HCT116 (cell line): ENCODE measurements at regions not wholly inside any gene's neighbourhood (a gene's known extent, or its start where the extent isn't known, plus 50 kb on each side); places are given as distances from the start of the nearest gene placed in this dataset.

ENCODE experiments used
- ATAC-seq: fragments of 200-7000 bp; cut with Tn5 transposase; 2 replicates; pipeline ENCODE4 v1.9.1; 2020; ENCODE audit warnings: mild to moderate bottlenecking, moderate library complexity
- BruUV-seq: library from RNA; stranded (reverse); fragments of 400-500 nt; replicated peaks from 2 replicates; lab custom pipeline; 2021; lab: Mats Ljungman, UMichigan
- CTCF ChIA-PET: fragments of 300-600 bp; sonication (Branson Sonifier 250); formaldehyde crosslinking; loops from one replicate; lab custom pipeline; 2021; ENCODE audit warnings: antibody characterized with exemption; lab: Charles Lee
- POLR2A ChIA-PET: fragments of 300-600, 350-600 bp; sonication (Branson Sonifier 250); formaldehyde crosslinking; loops from one replicate; lab custom pipeline; 2021; ENCODE audit warnings: antibody characterized with exemption; lab: Charles Lee
- RAD21 ChIA-PET, 2 experiments: fragments of 300-600 bp; sonication (Branson Sonifier 250); formaldehyde crosslinking; loops; one replicate each; lab custom pipeline; 2023; ENCODE audit warnings: low total read pairs in 2 of 2; ENCODE audit not compliant: uncharacterized antibody in 2 of 2, unreplicated experiment in 2 of 2, low non-redundant PET in 1 of 2; lab: Charles Lee
- DNase-seq: peaks from one replicate; pipeline ENCODE4 v3.0.0-alpha.2; 2010; ENCODE audit warnings: low read depth, low spot score
- H2AFZ ChIP-seq: fragments of 200-600 bp; shearing (Covaris generic), sonication (generic); 2 replicates; pipeline ENCODE4 v1.6.1; 2017; ENCODE audit warnings: low read depth, mixed run types, mixed read lengths, antibody characterized with exemption, low read length; ENCODE audit not compliant: poor library complexity, severe bottlenecking
- H3K27ac ChIP-seq: 2 replicates; pipeline ENCODE4 v1.5.1; 2012; ENCODE audit warnings: low read depth, low read length
- H3K27me3 ChIP-seq: fragments of 200-600 bp; sonication (generic); 2 replicates; pipeline ENCODE4 v1.6.1; 2016; ENCODE audit warnings: mixed run types, low read length, mixed read lengths; ENCODE audit not compliant: insufficient read depth
- H3K36me3 ChIP-seq, 2 experiments: fragments of 200-500 bp in 1 of 2; fragments of 200-600 bp in 1 of 2; sonication (Bioruptor generic) in 1 of 2; sonication (generic) in 1 of 2; 2 replicates each; pipeline versions ENCODE4 v1.5.1 to v1.6.1; 2014 to 2016; ENCODE audit warnings: low read length in 2 of 2, inconsistent platforms in 1 of 2, mixed read lengths in 1 of 2, mixed run types in 1 of 2; ENCODE audit not compliant: insufficient read depth in 2 of 2, control insufficient read depth in 1 of 2
- H3K4me1 ChIP-seq, 2 experiments: fragments of 200-600 bp in 1 of 2; sonication (generic) in 1 of 2; 2 replicates each; pipeline versions ENCODE4 v1.5.1 to v1.6.1; 2012 to 2017; ENCODE audit warnings: low read length in 2 of 2, inconsistent platforms in 1 of 2, mild to moderate bottlenecking in 1 of 2, mixed read lengths in 1 of 2, mixed run types in 1 of 2, moderate library complexity in 1 of 2; ENCODE audit not compliant: insufficient read depth in 2 of 2, control insufficient read depth in 1 of 2
- H3K4me2 ChIP-seq: fragments of 200-600 bp; sonication (generic); 2 replicates; pipeline ENCODE4 v1.6.1; 2017; ENCODE audit warnings: mixed run types, low read length, mixed read lengths
- H3K4me3 ChIP-seq, 2 experiments: fragments of 200-600 bp in 1 of 2; sonication (generic) in 1 of 2; replicated peaks in 1 of 2; 2 replicates each; pipeline ENCODE4 v1.5.1; 2011 to 2016; ENCODE audit warnings: low read length in 2 of 2, control low read depth in 1 of 2, low read depth in 1 of 2, mild to moderate bottlenecking in 1 of 2, mixed read lengths in 1 of 2, mixed run types in 1 of 2
- H3K79me2 ChIP-seq: fragments of 200-600 bp; sonication (generic); 2 replicates; pipeline ENCODE4 v1.6.1; 2017; ENCODE audit warnings: mild to moderate bottlenecking, mixed run types, low read length, moderate library complexity, mixed read lengths; ENCODE audit not compliant: insufficient read depth
- H3K9ac ChIP-seq: fragments of 200-600 bp; sonication (generic); 2 replicates; pipeline ENCODE4 v1.6.1; 2016; ENCODE audit warnings: low read length, mixed read lengths
- H3K9me2 ChIP-seq: fragments of 200-600 bp; sonication (generic), shearing (Covaris generic); 2 replicates; pipeline ENCODE4 v1.6.1; 2017; ENCODE audit warnings: mixed run types, mild to moderate bottlenecking, moderate library complexity; ENCODE audit not compliant: insufficient read depth
- H3K9me3 ChIP-seq, 2 experiments: fragments of 200-500 bp in 1 of 2; fragments of 200-600 bp in 1 of 2; sonication (Bioruptor generic) in 1 of 2; sonication (generic) in 1 of 2; 2 replicates each; pipeline ENCODE4 v1.6.1; 2014 to 2017; ENCODE audit warnings: low read length in 2 of 2, mixed read lengths in 2 of 2, inconsistent platforms in 1 of 2, low read depth in 1 of 2, mild to moderate bottlenecking in 1 of 2, mixed run types in 1 of 2, moderate library complexity in 1 of 2; ENCODE audit not compliant: control insufficient read depth in 1 of 2, insufficient read depth in 1 of 2
- H4K20me1 ChIP-seq: fragments of 200-600 bp; sonication (generic), shearing (Covaris generic); 2 replicates; pipeline ENCODE4 v1.6.1; 2017; ENCODE audit warnings: mixed run types, mild to moderate bottlenecking, moderate library complexity; ENCODE audit not compliant: insufficient read depth
- ATF3 ChIP-seq: IDR thresholded peaks from 2 replicates; pipeline ENCODE4 v1.6.1; 2012
- CTCF ChIP-seq, 3 experiments: fragments of 200-600 bp in 1 of 3; sonication (generic) in 1 of 3; IDR thresholded peaks in 2 of 3; conservative IDR thresholded peaks in 1 of 3; 2 replicates each; pipeline ENCODE4 v1.5.1; 2012 to 2017; ENCODE audit warnings: low read depth in 2 of 3, low read length in 2 of 3, antibody characterized with exemption in 1 of 3, borderline replicate concordance in 1 of 3, control low read depth in 1 of 3, mild to moderate bottlenecking in 1 of 3, mixed read lengths in 1 of 3, mixed run types in 1 of 3, moderate library complexity in 1 of 3; ENCODE audit not compliant: insufficient read depth in 1 of 3
- EGR1 ChIP-seq: IDR thresholded peaks from 2 replicates; pipeline ENCODE4 v1.6.1; 2012; ENCODE audit warnings: low read depth
- EZH2phosphoT487 ChIP-seq: fragments of 200-600 bp; IDR thresholded peaks from 2 replicates; pipeline ENCODE4 v1.6.1; 2018; ENCODE audit warnings: antibody characterized with exemption, borderline replicate concordance
- MAX ChIP-seq: IDR thresholded peaks from 2 replicates; pipeline ENCODE4 v1.6.1; 2012
- POLR2A ChIP-seq: IDR thresholded peaks from 2 replicates; pipeline ENCODE4 v1.7.0; 2011; ENCODE audit warnings: borderline replicate concordance; ENCODE audit not compliant: insufficient read depth, insufficient read length; ENCODE audit errors: extremely low read depth
- POLR2AphosphoS5 ChIP-seq: IDR thresholded peaks from 2 replicates; pipeline ENCODE4 v1.6.1; 2011; ENCODE audit warnings: mild to moderate bottlenecking, low read depth, low read length, moderate library complexity
- YY1 ChIP-seq: IDR thresholded peaks from 2 replicates; pipeline ENCODE4 v1.6.1; 2011; ENCODE audit warnings: low read length, low read depth, moderate library complexity, mild to moderate bottlenecking; ENCODE audit not compliant: insufficient replicate concordance; ENCODE audit errors: extremely low read depth
- ZNF274 ChIP-seq: fragments of 200-500 bp; sonication (Bioruptor generic); IDR thresholded peaks from 2 replicates; pipeline ENCODE4 v1.6.1; 2014; ENCODE audit warnings: mild to moderate bottlenecking, low read depth, low read length, inconsistent platforms
- intact Hi-C: fragments of 100-400 bp; cut with micrococcal nuclease; formaldehyde crosslinking; loops from 2 replicates; pipeline ENCODE4 v1.10.0; 2022

- no peak overlapping the region for H3K9ac ChIP-seq
- H3K4me2 ChIP-seq, result no peak overlapping the region
- H3K9me3 ChIP-seq, result no peaks in the 10 kb centered on the region
- RAD21 ChIA-PET, result no interaction called here
- H3K27ac ChIP-seq, result no peak overlapping the region
- no TSS peak for BruUV-seq
- POLR2A ChIA-PET, result no interaction called here
- no peaks in the 10 kb centered on the region for H3K9me2 ChIP-seq
- CTCF ChIA-PET, result no interaction called here
- ATAC-seq (no peak), DNase-seq (no peak)
- H3K27me3 ChIP-seq, result no peaks in the 10 kb centered on the region
- no peaks in the 10 kb centered on the region for H3K4me1 ChIP-seq
- H2AFZ ChIP-seq, result no peak overlapping the region
- no peaks in the 10 kb centered on the region for H3K36me3 ChIP-seq
- H3K4me3 ChIP-seq, result no peak overlapping the region
- TF ChIP-seq YY1 (no peak), POLR2AphosphoS5 (no peak)
- intact Hi-C loops, result no loop called here
- no peaks in the 10 kb centered on the region for H3K79me2 ChIP-seq
- H4K20me1 ChIP-seq, result no peaks in the 10 kb centered on the region
Observed at GRCh38 chr12:89091293-89091841, 260.9 kb downstream of the DUSP6 start.

- Histone ChIP-seq H3K4me3 (no peak overlapping the region), H3K9ac (no peak overlapping the region)
- no peak for ATAC-seq
- no peak for TF ChIP-seq MAX
- no peak for TF ChIP-seq ZNF274
- TF ChIP-seq ATF3, result no peak
- TF ChIP-seq CTCF (IDR thresholded peaks at IDR 0.05 in 2 of 3, conservative IDR thresholded peaks at IDR 0.05 in 1 of 3; ENCODE audit: borderline replicate concordance in 1 of 3, insufficient read depth in 1 of 3, low read depth in 2 of 3, low read length in 2 of 3), result no peak
- no peak for TF ChIP-seq EGR1
- TF ChIP-seq POLR2A, result no peak
- TF ChIP-seq EZH2phosphoT487, result no peak
- TF ChIP-seq, all 23 proteins: peak for 0
- H4K20me1 ChIP-seq, result no peaks in the 10 kb centered on the region
- H3K9me2 ChIP-seq, result no peaks in the 10 kb centered on the region
- H2AFZ ChIP-seq, result no peak overlapping the region
- no peaks in the 10 kb centered on the region for H3K36me3 ChIP-seq
- ChIA-PET RAD21 (no interaction called here), CTCF (no interaction called here), POLR2A (no interaction called here)
- no TSS peak for BruUV-seq
- intact Hi-C loops, result no loop called here
- H3K4me2 ChIP-seq, result no peak overlapping the region
- H3K4me1 ChIP-seq, result no peaks in the 10 kb centered on the region
- H3K27ac ChIP-seq, result no peak overlapping the region
- no peaks in the 10 kb centered on the region for H3K9me3 ChIP-seq
- DNase-seq, result no peak
- no peaks in the 10 kb centered on the region for H3K79me2 ChIP-seq
- no peaks in the 10 kb centered on the region for H3K27me3 ChIP-seq
Observed at GRCh38 chr12:89089264-89089663, 263.0 kb downstream of the DUSP6 start.
